GM03348 (cell line): ENCODE measurements at regions not wholly inside any gene's neighbourhood (a gene's known extent, or its start where the extent isn't known, plus 50 kb on each side); places are given as distances from the start of the nearest gene placed in this dataset.

Source experiments
- DNase-seq: peaks from one replicate; pipeline ENCODE4 v3.0.0; 2012; ENCODE audit warnings: low spot score

DNA sequence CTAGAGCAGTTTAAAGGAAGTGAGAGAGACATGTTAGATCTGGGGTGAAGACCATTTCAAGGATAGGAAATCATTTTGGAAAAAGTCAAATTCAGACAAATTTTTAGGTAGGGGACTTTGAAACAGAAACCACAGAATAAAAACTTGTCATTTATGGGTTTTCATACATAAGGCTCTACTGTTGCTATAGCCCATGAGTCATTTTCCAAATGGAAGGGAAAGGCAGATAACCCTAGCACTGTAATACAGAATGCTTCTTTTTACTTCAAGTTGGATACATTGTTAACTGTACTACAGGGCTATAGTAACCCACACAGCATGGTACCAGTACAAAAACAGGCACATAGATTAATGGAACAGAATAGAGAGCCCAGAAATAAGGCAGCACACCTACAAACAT lies 455.4 kb downstream of the EBF1 start:
- DNase-seq = no peak

- no peak for DNase-seq
Measured at GRCh38 chr5:158643840-158644239, 455.9 kb downstream of the EBF1 start.

DNA sequence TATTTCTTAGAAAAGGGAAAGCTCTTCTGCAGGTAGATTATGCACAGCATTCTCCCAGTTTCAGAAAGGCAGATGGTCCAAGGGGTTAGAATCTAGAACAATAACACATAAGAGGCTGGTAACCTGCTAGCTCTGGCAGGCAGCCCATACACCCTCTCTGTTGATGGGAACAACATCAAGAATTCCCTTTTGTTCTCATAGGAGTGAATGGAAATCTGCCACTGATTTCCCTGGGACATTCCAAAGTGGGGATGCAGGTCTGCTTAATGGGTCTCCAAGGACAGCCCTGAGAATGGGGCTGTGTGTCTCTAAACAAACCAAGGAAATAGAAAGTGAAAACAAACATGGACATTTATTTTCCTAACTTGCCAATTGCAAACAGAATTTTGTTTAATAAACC lies 456.8 kb downstream of the EBF1 start:
- DNase-seq = no peak

DNA sequence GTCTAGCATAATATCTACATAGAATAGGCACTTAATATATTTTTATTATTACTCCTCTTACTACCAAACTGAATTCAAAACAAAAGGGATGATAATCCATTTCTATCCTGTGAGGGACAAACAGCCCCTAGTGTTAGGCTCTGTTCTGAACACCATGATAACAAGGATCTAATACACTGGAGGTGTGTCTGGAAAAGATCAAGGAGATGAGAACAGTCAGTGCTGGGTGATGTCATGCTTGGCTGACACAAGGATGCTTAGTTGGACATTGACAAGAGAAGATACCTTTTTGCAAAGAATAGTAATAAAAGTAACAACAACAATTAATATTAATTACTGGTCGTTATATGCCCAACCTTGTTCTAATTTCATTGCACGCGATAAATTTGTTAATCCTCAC lies 458.7 kb downstream of the EBF1 start:
- no peak for DNase-seq

- peak; percentile 52 for DNase-seq
Measured at GRCh38 chr5:158640593-158640980, 459.1 kb downstream of the EBF1 start.

DNA sequence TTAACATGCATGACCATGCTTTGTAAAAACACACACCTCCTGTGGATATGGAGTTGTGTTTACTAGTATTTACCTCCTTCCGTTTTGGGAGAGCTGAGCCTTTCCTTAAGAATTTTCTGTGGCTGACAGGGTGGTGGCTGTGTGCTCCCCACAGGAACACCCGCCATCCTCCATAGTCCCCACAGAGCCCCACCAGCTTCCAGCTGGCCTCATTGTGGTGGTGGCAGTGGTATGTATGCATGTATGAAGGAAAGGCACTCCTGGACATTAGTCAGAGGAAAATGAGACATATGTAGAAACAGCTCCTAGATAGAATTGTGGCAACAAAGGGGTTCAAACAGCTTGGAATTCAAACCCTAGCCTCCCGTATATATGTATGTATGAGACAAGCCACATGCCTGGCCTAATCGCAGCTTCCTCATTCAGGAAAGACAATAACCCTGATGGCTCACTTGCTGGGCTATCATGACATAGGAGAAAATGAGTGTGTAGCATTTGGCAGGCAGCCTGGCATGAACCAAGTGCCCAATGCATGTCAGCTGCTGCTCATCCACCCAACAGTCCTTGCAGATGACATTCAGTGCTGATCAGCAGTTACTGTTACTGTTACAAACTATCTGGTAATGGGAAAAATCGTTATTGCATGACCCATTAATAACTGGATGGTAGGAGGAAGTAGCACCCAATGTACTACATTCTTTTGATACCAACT lies 459.7 kb downstream of the EBF1 start:
- peak; percentile 19 for DNase-seq

DNA sequence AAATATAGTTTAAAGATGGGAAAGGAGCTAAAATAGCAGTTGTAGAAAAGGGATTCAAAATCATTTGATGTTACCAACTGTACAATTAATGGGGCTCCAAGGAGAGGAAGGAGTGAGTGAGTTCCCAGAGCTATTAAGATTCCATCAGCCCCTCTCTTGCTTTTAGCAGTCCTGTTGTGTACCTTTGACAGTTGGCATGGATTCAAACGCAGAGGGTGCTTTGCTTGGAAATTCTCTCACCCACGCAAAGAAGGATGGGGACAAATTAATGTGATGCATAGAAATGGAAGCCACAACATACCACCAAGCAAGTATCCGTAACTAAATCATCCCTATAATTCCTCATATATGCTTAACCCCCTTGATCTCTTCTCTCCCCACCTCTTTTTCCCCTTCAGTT lies 461.3 kb downstream of the EBF1 start:
- no peak for DNase-seq

GRCh38 chr5:158637039-158637438 lies 462.7 kb downstream of the EBF1 start:
- DNase-seq = no peak

DNA sequence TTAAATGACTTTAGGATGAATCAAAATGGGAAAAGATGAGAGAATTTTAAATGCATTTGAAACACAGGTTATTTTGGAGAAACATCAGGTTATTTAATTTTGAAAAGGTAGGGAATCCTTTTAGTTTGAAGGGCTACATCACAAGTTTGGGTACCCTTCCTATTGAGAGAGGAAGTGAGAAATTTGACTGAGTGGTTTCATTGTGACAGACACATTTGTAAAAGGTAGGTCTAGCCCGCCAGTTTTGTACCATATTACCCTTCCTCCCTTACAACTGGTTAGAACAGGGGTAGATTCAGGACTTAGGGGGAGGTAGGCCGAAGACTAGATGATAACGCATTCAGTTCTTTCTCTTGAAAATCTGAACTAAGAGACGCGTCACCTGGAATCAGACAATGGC lies 464.2 kb downstream of the EBF1 start:
- no peak for DNase-seq

- peak; percentile 66 for DNase-seq
Measured at GRCh38 chr5:158634714-158635113, 465.0 kb downstream of the EBF1 start.

DNA sequence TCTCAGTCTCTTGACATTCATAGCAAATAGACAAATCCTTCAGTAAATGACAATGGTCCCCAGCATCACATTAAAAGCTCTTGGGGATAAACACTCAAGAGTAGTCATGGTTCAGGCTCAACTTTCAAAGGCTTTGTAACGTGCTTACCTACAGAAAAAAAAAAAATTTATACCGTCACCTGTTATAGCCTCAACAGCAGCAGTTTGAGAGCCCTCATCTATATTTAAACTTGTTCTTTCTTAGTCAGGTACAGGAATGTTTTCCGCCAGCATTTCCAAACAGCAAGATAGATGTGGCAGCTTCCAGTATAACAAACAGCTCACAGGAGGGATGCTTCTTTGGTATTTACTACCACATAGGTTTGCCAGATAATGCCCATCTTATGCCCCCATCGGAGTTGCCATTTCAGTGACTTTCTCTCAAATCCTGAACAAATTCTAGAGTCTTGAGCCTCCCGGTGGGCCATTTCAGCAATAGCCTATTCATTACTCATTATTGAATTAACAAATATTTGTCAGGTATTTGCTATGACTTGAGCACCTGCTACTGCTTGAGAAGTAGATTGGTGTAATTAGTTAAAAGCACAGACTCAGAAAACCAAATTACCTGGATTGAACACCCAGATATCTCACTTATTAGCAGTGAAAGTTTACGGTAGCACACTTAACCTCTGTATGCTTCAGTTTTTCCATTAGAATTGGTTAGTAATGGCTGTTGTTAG lies 470.0 kb downstream of the EBF1 start:
- DNase-seq = no peak

GRCh38 chr5:158626718-158627117 lies 473.0 kb downstream of the EBF1 start:
- DNase-seq = no peak

GRCh38 chr5:158623971-158624370 lies 475.7 kb downstream of the EBF1 start:
- DNase-seq = no peak

DNA sequence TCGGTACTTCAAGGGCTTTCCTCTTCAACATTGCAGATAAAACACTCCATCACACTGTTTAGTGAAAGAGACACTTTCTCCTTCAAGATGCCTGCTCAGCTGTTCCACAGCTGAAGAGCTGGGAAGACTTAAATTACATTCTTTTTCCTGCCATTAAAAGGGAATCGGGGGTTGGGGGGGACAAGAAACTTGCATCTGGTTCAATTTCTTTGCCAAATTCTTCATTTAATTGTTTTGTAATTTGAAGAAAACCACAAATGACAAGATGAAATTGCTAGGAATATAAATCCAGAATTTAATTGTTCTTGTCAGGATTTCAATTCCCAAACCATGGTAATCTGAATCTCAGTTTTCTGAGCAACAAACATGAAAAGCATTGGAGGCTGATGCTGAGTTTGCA lies 478.3 kb downstream of the EBF1 start:
- no peak for DNase-seq

DNA sequence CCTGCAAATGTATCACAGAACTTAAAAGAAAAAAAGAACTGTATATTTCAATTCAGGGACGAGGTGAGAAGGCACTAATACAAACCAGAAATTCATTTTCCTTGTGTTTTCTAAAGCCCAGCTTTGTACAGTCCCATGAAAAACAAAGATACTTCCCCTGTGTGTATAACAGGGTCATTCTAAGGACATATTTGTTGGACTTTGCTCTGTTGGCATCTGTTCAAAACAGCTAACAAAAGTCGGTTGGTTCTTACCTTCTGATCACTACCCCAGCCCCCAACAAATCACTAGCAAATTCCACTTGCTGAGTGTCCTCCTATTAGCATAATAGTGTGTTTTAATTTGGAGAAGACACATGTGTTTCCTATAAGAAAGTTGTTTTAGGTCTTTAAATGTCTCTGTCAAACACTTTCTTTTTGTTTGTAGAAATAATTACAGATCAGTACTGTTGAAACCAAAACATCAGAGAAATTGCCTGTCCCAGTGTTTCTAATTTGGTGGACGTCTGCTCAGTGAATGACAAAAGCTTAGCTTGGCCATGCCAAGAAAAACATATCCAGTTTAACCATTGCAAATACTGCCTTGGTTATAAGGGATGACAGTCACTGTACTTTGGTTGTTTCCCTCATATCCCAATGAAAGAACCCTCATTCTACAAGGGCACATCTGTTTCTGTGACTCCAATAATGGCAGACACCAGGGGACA lies 480.5 kb downstream of the EBF1 start:
- no peak for DNase-seq

- no peak for DNase-seq
Measured at GRCh38 chr5:158618256-158618655, 481.5 kb downstream of the EBF1 start.

- DNase-seq = no peak
Measured at GRCh38 chr5:158616707-158617106, 483.0 kb downstream of the EBF1 start.

- DNase-seq = peak; percentile 22
Measured at GRCh38 chr5:158614951-158615350, 484.8 kb downstream of the EBF1 start.

DNA sequence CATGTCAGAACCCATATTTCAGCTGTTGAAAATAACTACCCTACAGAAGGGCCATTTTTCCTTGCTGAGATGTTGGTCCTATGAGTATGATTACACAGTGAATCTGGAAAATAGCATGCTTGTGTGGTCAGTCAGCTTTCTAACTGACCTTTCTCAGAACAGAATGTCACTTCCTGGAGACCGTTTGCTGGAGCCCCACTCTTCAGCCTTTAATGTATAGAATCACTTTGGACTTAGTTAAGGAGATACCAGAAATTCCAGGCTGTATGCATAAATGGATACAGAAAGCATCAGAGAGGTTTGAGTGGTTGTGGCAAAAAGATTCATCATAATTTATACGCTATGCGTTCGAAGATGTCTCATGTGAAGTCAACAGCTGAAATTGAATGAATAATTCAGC lies 488.1 kb downstream of the EBF1 start:
- DNase-seq = no peak

DNA sequence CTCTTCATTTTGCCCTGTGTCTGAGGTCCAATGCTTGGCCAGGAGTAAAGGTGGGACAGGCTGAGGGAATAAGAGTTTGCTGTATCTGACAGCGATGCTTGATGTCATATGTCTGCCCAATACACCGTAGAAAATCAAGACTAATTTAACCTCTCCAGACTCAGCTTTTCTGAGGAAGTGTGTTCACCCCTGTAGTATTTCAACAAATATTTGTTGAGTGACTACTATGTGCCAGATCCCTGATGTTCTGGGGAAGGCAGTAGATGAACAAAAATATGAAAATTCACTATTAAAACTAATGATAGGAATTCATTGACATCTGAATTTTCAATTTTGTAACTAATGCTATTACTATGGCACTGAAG lies 489.7 kb downstream of the EBF1 start:
- no peak for DNase-seq

- peak; percentile 73 for DNase-seq
Measured at GRCh38 chr5:158609333-158610050, 490.2 kb downstream of the EBF1 start.

- DNase-seq = no peak
Measured at GRCh38 chr5:158607088-158607487, 492.6 kb downstream of the EBF1 start.

DNA sequence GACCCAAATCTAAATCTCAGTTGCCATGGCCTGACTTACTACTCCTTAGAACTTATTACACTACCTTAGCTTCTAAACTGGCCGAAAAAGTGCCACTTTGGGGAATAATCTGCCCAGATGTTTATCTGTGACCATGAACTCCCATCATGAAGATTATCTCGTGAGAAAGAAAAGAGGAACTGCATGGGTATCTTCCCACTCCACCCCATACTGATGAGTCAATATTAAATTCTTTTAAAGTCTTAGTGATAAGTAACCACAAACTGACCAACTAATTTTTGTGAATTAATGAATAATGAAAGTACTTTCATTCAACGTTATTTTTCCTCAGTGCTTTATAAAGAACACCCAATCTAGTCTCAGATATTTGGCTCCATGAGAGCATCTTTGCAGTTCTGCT lies 493.5 kb downstream of the EBF1 start:
- DNase-seq = no peak
